ENCODE measurements at regions not wholly inside any gene's neighbourhood (a gene's known extent, or its start where the extent isn't known, plus 50 kb on each side); places are given as distances from the start of the nearest gene placed in this dataset.

DNA sequence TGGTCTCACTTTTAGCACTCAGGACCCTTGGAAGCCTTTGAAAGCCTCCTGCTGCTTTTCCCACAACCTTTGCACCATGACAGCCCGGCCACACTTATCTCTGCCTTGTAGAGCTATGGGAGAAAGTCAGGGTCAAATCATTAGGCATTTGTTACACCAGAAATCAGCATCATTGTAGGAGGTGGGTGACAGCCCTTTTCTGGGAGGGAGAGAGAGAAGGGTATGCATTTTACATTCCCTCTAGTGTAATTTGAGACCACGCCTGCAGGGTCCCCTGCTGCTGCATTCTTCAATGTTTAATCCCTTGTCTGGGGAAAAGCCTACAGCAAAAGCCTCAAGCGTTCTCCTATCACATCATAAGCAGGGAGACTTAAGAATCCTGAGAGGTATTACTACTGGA, 766.8 kb upstream of the FAM98A start:
- H3K27ac ChIP-seq (ENCODE audit: low read length) = no peak overlapping the region
- H3K4me3 ChIP-seq (ENCODE audit: low read length) = peak overlapping the region; percentile 61
- H3K9me3 ChIP-seq (ENCODE audit: insufficient read depth, low read depth, low read length) = no peaks in the 10 kb centered on the region
- no peaks in the 10 kb centered on the region for H3K27me3 ChIP-seq (ENCODE audit: insufficient read depth, low read length)
- H3K36me3 ChIP-seq (ENCODE audit: insufficient read depth, low read depth, low read length) = no peaks in the 10 kb centered on the region
- H3K4me1 ChIP-seq (ENCODE audit: insufficient read depth, low read length) = peaks cover 44% of the 10 kb centered on the region
- peak overlapping the region; percentile 33; the same call in 1 of the 2 replicates for H3K9ac ChIP-seq (ENCODE audit: low read depth, low read length)

DNA sequence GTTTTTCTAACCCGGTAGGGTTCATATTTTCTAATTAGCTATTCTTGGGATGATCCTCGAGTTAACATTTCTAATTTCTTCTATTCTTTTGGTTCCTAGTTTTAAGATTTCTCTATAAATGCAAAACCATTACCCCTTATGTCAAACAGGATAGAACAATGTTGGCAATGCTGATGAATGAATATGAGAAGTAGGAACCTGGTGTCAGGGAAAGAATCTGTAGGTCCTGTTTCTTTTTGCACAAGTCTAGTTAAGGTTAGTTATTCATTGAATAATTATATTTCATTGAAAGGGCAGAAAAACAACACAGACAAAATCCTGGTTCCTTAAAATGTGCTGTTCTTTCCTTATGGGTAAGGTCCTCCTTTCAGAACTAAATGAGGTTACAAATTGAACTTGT, 766.4 kb upstream of the FAM98A start:
- H3K27ac ChIP-seq (ENCODE audit: low read length) = no peak overlapping the region
- no peaks in the 10 kb centered on the region for H3K27me3 ChIP-seq (ENCODE audit: insufficient read depth, low read length)
- no peaks in the 10 kb centered on the region for H3K36me3 ChIP-seq (ENCODE audit: insufficient read depth, low read depth, low read length)
- no peaks in the 10 kb centered on the region for H3K9me3 ChIP-seq (ENCODE audit: insufficient read depth, low read depth, low read length)
- H3K9ac ChIP-seq (ENCODE audit: low read depth, low read length) = peak overlapping the region; percentile 14; the same call in 1 of the 2 replicates
- H3K4me1 ChIP-seq (ENCODE audit: insufficient read depth, low read length) = peaks cover 44% of the 10 kb centered on the region
- H3K4me3 ChIP-seq (ENCODE audit: low read length) = peak overlapping the region; percentile 29; the same call in 1 of the 2 replicates

- Histone ChIP-seq H3K4me1 (ENCODE audit: insufficient read depth, low read length) (peaks cover 6% of the 10 kb centered on the region; the same call in 1 of the 2 replicates), H3K27me3 (ENCODE audit: insufficient read depth, low read length) (no peaks in the 10 kb centered on the region), H3K27ac (ENCODE audit: low read length) (no peak overlapping the region), H3K4me3 (ENCODE audit: low read length) (no peak overlapping the region), H3K9me3 (ENCODE audit: insufficient read depth, low read depth, low read length) (no peaks in the 10 kb centered on the region), H3K36me3 (ENCODE audit: insufficient read depth, low read depth, low read length) (no peaks in the 10 kb centered on the region), H3K9ac (ENCODE audit: low read depth, low read length) (no peak overlapping the region)
Measured at GRCh38 chr2:34353509-34354113, 754.5 kb upstream of the FAM98A start.

- Histone ChIP-seq H3K27ac (ENCODE audit: low read length) (no peak overlapping the region), H3K36me3 (ENCODE audit: insufficient read depth, low read depth, low read length) (no peaks in the 10 kb centered on the region), H3K4me1 (ENCODE audit: insufficient read depth, low read length) (peaks cover 6% of the 10 kb centered on the region; the same call in 1 of the 2 replicates), H3K4me3 (ENCODE audit: low read length) (no peak overlapping the region), H3K27me3 (ENCODE audit: insufficient read depth, low read length) (no peaks in the 10 kb centered on the region), H3K9ac (ENCODE audit: low read depth, low read length) (no peak overlapping the region), H3K9me3 (ENCODE audit: insufficient read depth, low read depth, low read length) (no peaks in the 10 kb centered on the region)
Measured at GRCh38 chr2:34349527-34349926, 750.4 kb upstream of the FAM98A start.

DNA sequence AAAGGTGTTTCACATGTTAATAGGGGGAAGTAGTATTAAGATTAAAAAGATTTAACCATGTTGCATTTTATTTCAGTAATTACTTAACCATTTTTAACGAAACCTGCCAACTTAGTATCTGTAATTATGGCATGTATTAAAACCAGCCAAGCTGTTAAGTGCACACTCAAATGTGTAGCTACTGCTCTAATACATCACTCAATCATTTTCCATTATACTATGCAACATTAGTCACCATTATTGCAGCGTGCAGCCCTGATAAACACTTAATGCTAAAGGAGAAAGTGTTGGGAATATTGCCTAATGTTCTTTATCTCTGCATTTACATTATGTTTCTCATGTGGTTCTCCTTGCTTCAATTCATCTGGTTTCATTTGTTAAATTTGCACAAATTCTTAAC, 745.9 kb upstream of the FAM98A start:
- Histone ChIP-seq H3K9ac (ENCODE audit: low read depth, low read length) (no peak overlapping the region), H3K27me3 (ENCODE audit: insufficient read depth, low read length) (no peaks in the 10 kb centered on the region), H3K4me1 (ENCODE audit: insufficient read depth, low read length) (no peaks in the 10 kb centered on the region), H3K4me3 (ENCODE audit: low read length) (no peak overlapping the region), H3K9me3 (ENCODE audit: insufficient read depth, low read depth, low read length) (no peaks in the 10 kb centered on the region), H3K27ac (ENCODE audit: low read length) (no peak overlapping the region), H3K36me3 (ENCODE audit: insufficient read depth, low read depth, low read length) (no peaks in the 10 kb centered on the region)

DNA sequence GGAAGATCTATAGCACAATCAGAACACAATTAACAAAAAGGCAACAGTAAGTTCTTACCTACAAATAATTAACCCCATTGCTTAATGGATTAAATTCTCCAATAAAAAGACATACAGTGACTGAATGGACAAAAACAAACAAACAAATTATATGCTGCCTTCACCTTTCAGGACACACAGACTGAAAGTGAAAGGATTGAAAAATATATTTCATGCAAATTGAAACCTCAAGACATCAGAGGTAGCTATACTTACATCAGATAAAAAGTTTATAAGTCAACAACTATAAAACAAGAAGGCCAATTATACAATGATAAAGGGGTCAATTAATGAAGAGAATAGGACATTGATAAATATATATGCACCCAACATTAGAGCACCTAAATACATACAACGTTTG, 741.2 kb upstream of the FAM98A start:
- H3K36me3 ChIP-seq (ENCODE audit: insufficient read depth, low read depth, low read length) = no peaks in the 10 kb centered on the region
- no peaks in the 10 kb centered on the region for H3K9me3 ChIP-seq (ENCODE audit: insufficient read depth, low read depth, low read length)
- H3K4me1 ChIP-seq (ENCODE audit: insufficient read depth, low read length) = no peaks in the 10 kb centered on the region
- no peak overlapping the region for H3K9ac ChIP-seq (ENCODE audit: low read depth, low read length)
- H3K4me3 ChIP-seq (ENCODE audit: low read length) = no peak overlapping the region
- H3K27ac ChIP-seq (ENCODE audit: low read length) = no peak overlapping the region
- H3K27me3 ChIP-seq (ENCODE audit: insufficient read depth, low read length) = no peaks in the 10 kb centered on the region

GRCh38 chr2:34337735-34338134, 738.6 kb upstream of the FAM98A start:
- no peaks in the 10 kb centered on the region for H3K27me3 ChIP-seq (ENCODE audit: insufficient read depth, low read length)
- H3K9me3 ChIP-seq (ENCODE audit: insufficient read depth, low read depth, low read length) = no peaks in the 10 kb centered on the region
- no peak overlapping the region for H3K27ac ChIP-seq (ENCODE audit: low read length)
- H3K9ac ChIP-seq (ENCODE audit: low read depth, low read length) = no peak overlapping the region
- H3K36me3 ChIP-seq (ENCODE audit: insufficient read depth, low read depth, low read length) = no peaks in the 10 kb centered on the region
- H3K4me3 ChIP-seq (ENCODE audit: low read length) = no peak overlapping the region
- no peaks in the 10 kb centered on the region for H3K4me1 ChIP-seq (ENCODE audit: insufficient read depth, low read length)

DNA sequence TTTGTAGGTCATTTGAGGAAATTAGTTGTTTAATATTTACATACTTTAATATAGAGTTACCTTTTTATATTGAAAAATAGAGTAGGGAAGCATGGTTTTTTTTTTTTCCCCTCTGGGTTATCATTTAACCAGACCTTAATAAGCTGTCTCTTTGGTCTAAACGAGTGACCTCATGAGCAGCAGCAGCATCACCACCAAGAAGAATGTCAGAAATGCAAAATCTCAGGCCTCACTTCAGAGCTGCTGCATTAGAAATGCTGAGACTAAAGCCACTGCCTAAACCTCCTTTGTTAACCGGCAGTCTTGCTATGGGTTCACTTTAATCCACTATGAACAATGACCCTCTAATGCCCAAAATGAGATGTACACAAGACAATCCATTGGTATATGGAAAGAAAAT, 733.7 kb upstream of the FAM98A start:
- H3K9me3 ChIP-seq (ENCODE audit: insufficient read depth, low read depth, low read length) = no peaks in the 10 kb centered on the region
- H3K27ac ChIP-seq (ENCODE audit: low read length) = no peak overlapping the region
- no peak overlapping the region for H3K9ac ChIP-seq (ENCODE audit: low read depth, low read length)
- H3K27me3 ChIP-seq (ENCODE audit: insufficient read depth, low read length) = no peaks in the 10 kb centered on the region
- H3K36me3 ChIP-seq (ENCODE audit: insufficient read depth, low read depth, low read length) = no peaks in the 10 kb centered on the region
- H3K4me3 ChIP-seq (ENCODE audit: low read length) = no peak overlapping the region
- H3K4me1 ChIP-seq (ENCODE audit: insufficient read depth, low read length) = no peaks in the 10 kb centered on the region

DNA sequence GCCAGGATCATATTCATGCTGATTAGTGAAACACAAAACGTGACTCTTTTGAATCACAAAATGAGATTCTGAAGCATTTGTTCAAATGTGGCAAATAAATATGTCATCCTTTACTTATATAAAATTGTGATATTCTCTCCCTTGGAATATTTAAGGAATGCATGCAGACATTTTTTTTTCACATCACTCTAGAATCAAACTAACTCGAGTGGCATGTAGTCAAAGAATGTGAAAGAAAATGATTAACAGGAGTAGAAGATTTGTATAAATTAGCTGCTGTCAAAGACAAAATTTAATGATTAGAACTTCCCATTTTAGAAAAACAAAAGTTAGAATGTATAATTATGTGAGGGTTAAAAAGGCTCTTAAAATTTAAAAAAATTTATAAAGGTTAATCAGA, 721.0 kb upstream of the FAM98A start:
- Histone ChIP-seq H3K9ac (ENCODE audit: low read depth, low read length) (no peak overlapping the region), H3K4me1 (ENCODE audit: insufficient read depth, low read length) (no peaks in the 10 kb centered on the region), H3K4me3 (ENCODE audit: low read length) (no peak overlapping the region), H3K36me3 (ENCODE audit: insufficient read depth, low read depth, low read length) (no peaks in the 10 kb centered on the region), H3K27me3 (ENCODE audit: insufficient read depth, low read length) (no peaks in the 10 kb centered on the region), H3K27ac (ENCODE audit: low read length) (no peak overlapping the region), H3K9me3 (ENCODE audit: insufficient read depth, low read depth, low read length) (no peaks in the 10 kb centered on the region)

- Histone ChIP-seq H3K4me3 (ENCODE audit: low read length) (no peak overlapping the region), H3K9me3 (ENCODE audit: insufficient read depth, low read depth, low read length) (no peaks in the 10 kb centered on the region), H3K27ac (ENCODE audit: low read length) (no peak overlapping the region), H3K9ac (ENCODE audit: low read depth, low read length) (no peak overlapping the region), H3K36me3 (ENCODE audit: insufficient read depth, low read depth, low read length) (no peaks in the 10 kb centered on the region), H3K4me1 (ENCODE audit: insufficient read depth, low read length) (no peaks in the 10 kb centered on the region), H3K27me3 (ENCODE audit: insufficient read depth, low read length) (no peaks in the 10 kb centered on the region)
Measured at GRCh38 chr2:34317797-34318196, 718.7 kb upstream of the FAM98A start.

DNA sequence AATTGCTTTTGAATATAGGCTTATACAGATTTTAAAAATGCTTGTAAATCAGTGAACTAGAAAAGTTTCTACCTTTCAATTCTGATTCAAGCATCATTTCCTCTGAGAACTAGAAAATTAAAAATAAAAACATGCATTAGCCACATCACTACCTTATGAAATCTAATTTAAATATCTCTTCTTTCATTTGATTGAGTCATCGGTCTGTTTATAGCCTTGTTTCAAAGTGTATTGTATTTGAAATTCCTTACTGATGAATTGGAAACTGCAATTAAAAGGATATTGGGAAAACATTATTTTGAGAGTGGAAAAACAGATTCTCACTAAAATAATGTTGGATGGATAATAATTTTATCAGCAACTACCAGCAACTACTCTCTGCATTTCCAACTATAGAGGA, 717.7 kb upstream of the FAM98A start:
- Histone ChIP-seq H3K27me3 (ENCODE audit: insufficient read depth, low read length) (no peaks in the 10 kb centered on the region), H3K36me3 (ENCODE audit: insufficient read depth, low read depth, low read length) (no peaks in the 10 kb centered on the region), H3K9me3 (ENCODE audit: insufficient read depth, low read depth, low read length) (no peaks in the 10 kb centered on the region), H3K9ac (ENCODE audit: low read depth, low read length) (no peak overlapping the region), H3K4me1 (ENCODE audit: insufficient read depth, low read length) (no peaks in the 10 kb centered on the region), H3K4me3 (ENCODE audit: low read length) (no peak overlapping the region), H3K27ac (ENCODE audit: low read length) (no peak overlapping the region)

- no peak overlapping the region for H3K4me3 ChIP-seq (ENCODE audit: low read length)
- no peaks in the 10 kb centered on the region for H3K27me3 ChIP-seq (ENCODE audit: insufficient read depth, low read length)
- no peaks in the 10 kb centered on the region for H3K36me3 ChIP-seq (ENCODE audit: insufficient read depth, low read depth, low read length)
- H3K9ac ChIP-seq (ENCODE audit: low read depth, low read length) = no peak overlapping the region
- H3K9me3 ChIP-seq (ENCODE audit: insufficient read depth, low read depth, low read length) = no peaks in the 10 kb centered on the region
- H3K27ac ChIP-seq (ENCODE audit: low read length) = no peak overlapping the region
- no peaks in the 10 kb centered on the region for H3K4me1 ChIP-seq (ENCODE audit: insufficient read depth, low read length)
Measured at GRCh38 chr2:34311816-34312215, 712.7 kb upstream of the FAM98A start.

Data from iPS-20b (cell line).